Spleen (tissue), 11 donors: ENCODE measurements at regions not wholly inside any gene's neighbourhood (a gene's known extent, or its start where the extent isn't known, plus 50 kb on each side); places are given as distances from the start of the nearest gene placed in this dataset.

Source experiments
- DNase-seq: peaks from one replicate; pipeline ENCODE4 v3.0.0-alpha.2; 2020
- H3K27ac ChIP-seq, 8 donors: fragments of 200-600 bp; sonication (generic) in 7 of 8; 1 replicate in 4 of 8; 2 replicates in 4 of 8; pipeline versions ENCODE4 v1.5.0 to v1.8.0; 2016 to 2021; ENCODE audit warnings: inconsistent platforms in 4 of 8, mild to moderate bottlenecking in 4 of 8, moderate library complexity in 1 of 8
- H3K27me3 ChIP-seq, 7 donors: fragments of 200-600 bp; sonication (generic) in 6 of 7; replicated peaks in 1 of 7; 1 replicate in 4 of 7; 2 replicates in 3 of 7; pipeline versions ENCODE4 v1.5.0 to v1.8.0; 2016 to 2021; ENCODE audit warnings: inconsistent platforms in 3 of 7, mild to moderate bottlenecking in 1 of 7
- H3K36me3 ChIP-seq, 6 donors: fragments of 200-600 bp; sonication (generic) in 5 of 6; 1 replicate in 4 of 6; 2 replicates in 2 of 6; pipeline versions ENCODE4 v1.5.0 to v1.8.0; 2016 to 2021; ENCODE audit warnings: inconsistent platforms in 2 of 6
- H3K4me1 ChIP-seq, 6 donors: fragments of 200-600 bp; sonication (generic) in 5 of 6; 1 replicate in 3 of 6; 2 replicates in 3 of 6; pipeline versions ENCODE4 v1.5.0 to v1.8.0; 2016 to 2021; ENCODE audit warnings: inconsistent platforms in 3 of 6
- H3K4me3 ChIP-seq, 8 donors: fragments of 200-600 bp; sonication (generic) in 7 of 8; 1 replicate in 4 of 8; 2 replicates in 4 of 8; pipeline versions ENCODE4 v1.5.0 to v1.8.0; 2016 to 2021; ENCODE audit warnings: inconsistent platforms in 4 of 8, mild to moderate bottlenecking in 4 of 8, moderate library complexity in 2 of 8
- H3K9me3 ChIP-seq, 8 donors: fragments of 200-600 bp; sonication (generic) in 7 of 8; 1 replicate in 4 of 8; 2 replicates in 4 of 8; pipeline versions ENCODE4 v1.5.0 to v1.8.0; 2016 to 2021; ENCODE audit warnings: inconsistent platforms in 4 of 8
- POLR2A ChIP-seq, 3 donors: fragments of 450-650 bp; IDR thresholded peaks; one replicate each; pipeline ENCODE4 v1.5.1; 2017; ENCODE audit warnings: antibody characterized with exemption in 3 of 3, mild to moderate bottlenecking in 1 of 3
- POLR2AphosphoS5 ChIP-seq, 3 donors: sonication (generic); formaldehyde crosslinking; IDR thresholded peaks; one replicate each; pipeline ENCODE4 v1.5.1; 2017; ENCODE audit warnings: antibody characterized with exemption in 3 of 3
- WGBS, 5 donors: extraction: QIAGEN DNeasy Blood & Tissue Kit in 3 of 5; methylation state at CpG; one replicate each; pipeline versions ENCODE4 v1.1.5 to v1.1.7; 2013 to 2018; 5-methylcytosine and 5-hydroxymethylcytosine counted together
- intact Hi-C: fragments of 100-400 bp; cut with DNase I; formaldehyde crosslinking; loops from one replicate; pipeline ENCODE4 v1.15.0; 2023; ENCODE audit warnings: low total_unique reads
- TF ChIP-seq, protein P1 (sequence below), 11 experiments: fragments of 200-600 bp in 7 of 11; fragments of 450-650 bp in 4 of 11; sonication (generic) in 4 of 11; IDR thresholded peaks in 8 of 11; conservative IDR thresholded peaks in 3 of 11; 1 replicate in 7 of 11; 2 replicates in 4 of 11; pipeline versions ENCODE4 v1.4.0 to v1.8.0; 2016 to 2021; ENCODE audit warnings: antibody characterized with exemption in 11 of 11, inconsistent platforms in 4 of 11, mild to moderate bottlenecking in 1 of 11
- donor health status: healthy with polysubstance abuse.
- donor health status: DM: no; HTN: no; CAD: no; lungs with moderate emphysema.
- donor health status: DM: no; HTN: no; CAD: no.
- donor health status: Bipolar disorder and iron deficiency.
- donor health status: healthy.
- donor health status: DM: no; HTN: no; CAD: no.
- donor health status: DM: yes; HTN: yes; CAD: no.

DNA sequence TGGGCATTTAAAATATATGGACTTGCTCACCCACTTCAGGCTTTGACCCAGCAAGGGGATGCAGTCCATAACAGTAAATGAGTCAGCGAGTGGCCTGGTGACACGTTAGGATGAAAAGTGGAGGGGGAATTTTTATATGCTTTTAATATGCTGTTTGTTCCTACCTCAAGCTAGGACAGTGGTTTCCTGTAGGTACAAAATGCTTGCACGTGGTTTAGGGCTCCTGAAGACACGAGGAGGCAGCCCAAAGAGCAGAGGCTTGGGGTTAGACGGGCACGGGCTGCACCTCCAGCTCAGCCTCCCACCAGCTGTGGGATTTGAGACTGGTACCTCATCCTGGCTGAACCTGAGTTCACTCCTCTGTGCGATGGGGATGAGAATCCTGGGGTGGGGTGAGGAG is 306.2 kb upstream of the CXCR4 start:
- 40 to 47% (median 42%) methylated on average over 7 of the region's 7 CpGs for WGBS, 5 donors
- Histone ChIP-seq H3K4me3 (peak overlapping the region in 5 of 8 donors; percentile 44 to 69 (median 45)), H3K4me1 (peaks cover 0 to 17% (median 13%) of the 10 kb centered on the region in 6 donors), H3K27me3 (peaks cover 0 to 34% (median 0%) of the 10 kb centered on the region in 7 donors), H3K27ac (no peak overlapping the region), H3K36me3 (no peaks in the 10 kb centered on the region), H3K9me3 (no peaks in the 10 kb centered on the region)
- no peak for DNase-seq
- TF ChIP-seq POLR2AphosphoS5 (IDR thresholded peaks at IDR 0.05), result no peak
- TF ChIP-seq POLR2A (IDR thresholded peaks at IDR 0.05), result no peak
- TF ChIP-seq, protein P1, sequence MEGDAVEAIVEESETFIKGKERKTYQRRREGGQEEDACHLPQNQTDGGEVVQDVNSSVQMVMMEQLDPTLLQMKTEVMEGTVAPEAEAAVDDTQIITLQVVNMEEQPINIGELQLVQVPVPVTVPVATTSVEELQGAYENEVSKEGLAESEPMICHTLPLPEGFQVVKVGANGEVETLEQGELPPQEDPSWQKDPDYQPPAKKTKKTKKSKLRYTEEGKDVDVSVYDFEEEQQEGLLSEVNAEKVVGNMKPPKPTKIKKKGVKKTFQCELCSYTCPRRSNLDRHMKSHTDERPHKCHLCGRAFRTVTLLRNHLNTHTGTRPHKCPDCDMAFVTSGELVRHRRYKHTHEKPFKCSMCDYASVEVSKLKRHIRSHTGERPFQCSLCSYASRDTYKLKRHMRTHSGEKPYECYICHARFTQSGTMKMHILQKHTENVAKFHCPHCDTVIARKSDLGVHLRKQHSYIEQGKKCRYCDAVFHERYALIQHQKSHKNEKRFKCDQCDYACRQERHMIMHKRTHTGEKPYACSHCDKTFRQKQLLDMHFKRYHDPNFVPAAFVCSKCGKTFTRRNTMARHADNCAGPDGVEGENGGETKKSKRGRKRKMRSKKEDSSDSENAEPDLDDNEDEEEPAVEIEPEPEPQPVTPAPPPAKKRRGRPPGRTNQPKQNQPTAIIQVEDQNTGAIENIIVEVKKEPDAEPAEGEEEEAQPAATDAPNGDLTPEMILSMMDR (IDR thresholded peaks at IDR 0.05 in 8 of 11, conservative IDR thresholded peaks at IDR 0.05 in 3 of 11), result no peak
- intact Hi-C loops, result loop anchor here (5.0 kb wide), 1 partner anchor 1413 kb away; no protein-coding TSS in a partner anchor

DNA sequence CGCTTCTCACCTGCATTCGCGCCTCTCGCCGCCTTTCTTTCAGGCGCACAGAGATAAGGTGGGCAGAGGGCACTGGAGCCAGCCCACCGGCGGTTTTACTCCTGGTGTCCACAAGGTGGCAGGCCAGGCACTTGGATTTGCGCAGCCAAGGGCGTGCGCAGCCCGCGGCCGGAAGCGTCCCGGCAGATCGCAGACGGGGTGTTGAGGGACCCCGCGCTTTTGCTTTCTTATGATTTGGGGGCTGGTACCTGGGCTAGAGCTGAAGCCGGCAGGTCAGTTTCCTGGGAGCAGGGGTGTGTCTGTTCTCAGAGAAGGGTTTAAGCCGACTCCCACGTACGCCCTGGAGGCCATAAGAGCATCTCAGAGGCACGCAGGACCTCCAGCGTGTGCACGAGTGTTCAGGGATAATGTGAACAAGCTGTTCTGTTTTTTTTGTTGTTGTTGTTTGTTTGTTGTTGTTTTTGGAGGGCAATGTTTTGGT is 305.6 kb upstream of the CXCR4 start:
- TF ChIP-seq POLR2A (IDR thresholded peaks at IDR 0.05) (no peak), POLR2AphosphoS5 (IDR thresholded peaks at IDR 0.05) (peak; percentile 7 to 72 (median 54))
- TF ChIP-seq, protein P1 (IDR thresholded peaks at IDR 0.05 in 8 of 11, conservative IDR thresholded peaks at IDR 0.05 in 3 of 11), result peak; percentile 80 to 95 (median 86)
- H3K27ac ChIP-seq, result no peak overlapping the region
- H3K36me3 ChIP-seq, result no peaks in the 10 kb centered on the region
- H3K4me1 ChIP-seq, result peaks cover 0 to 17% (median 13%) of the 10 kb centered on the region in 6 donors
- H3K9me3 ChIP-seq, result no peaks in the 10 kb centered on the region
- WGBS, 5 donors, result 1% methylated on average over 25 to 27 of the region's 27 CpGs
- intact Hi-C loops, result loop anchor here (5.0 kb wide), 1 partner anchor 1414 kb away; no protein-coding TSS in a partner anchor
- H3K27me3 ChIP-seq, result peaks cover 0 to 39% (median 0%) of the 10 kb centered on the region in 7 donors
- peak overlapping the region; percentile 26 to 69 (median 44) for H3K4me3 ChIP-seq
- DNase-seq, result peak; percentile 94

DNA sequence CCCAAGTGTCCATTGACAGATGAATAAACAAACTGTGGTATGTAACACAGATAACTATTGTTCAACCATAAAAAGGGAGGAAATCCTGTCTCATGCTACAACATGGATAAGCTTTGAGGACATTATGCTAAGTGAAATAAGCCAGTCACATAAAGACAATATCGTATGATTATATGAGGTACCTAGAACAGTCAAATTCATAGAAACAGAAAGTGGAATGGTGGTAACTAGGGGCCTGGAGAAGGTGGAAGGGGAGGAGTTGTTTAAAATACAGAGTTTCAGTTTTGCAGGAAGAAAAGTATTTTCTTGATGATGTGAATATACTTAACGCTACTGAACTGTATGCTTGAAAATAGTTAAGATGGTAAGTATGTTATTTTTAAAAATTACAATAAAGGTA is 304.6 kb upstream of the CXCR4 start:
- no peak overlapping the region for H3K27ac ChIP-seq
- peaks cover 0 to 48% (median 0%) of the 10 kb centered on the region in 7 donors for H3K27me3 ChIP-seq
- no peak for DNase-seq
- peaks cover 0 to 17% (median 13%) of the 10 kb centered on the region in 6 donors for H3K4me1 ChIP-seq
- H3K36me3 ChIP-seq, result no peaks in the 10 kb centered on the region
- intact Hi-C loops, result loop anchor here (5.0 kb wide), 1 partner anchor 1415 kb away; no protein-coding TSS in a partner anchor
- no peaks in the 10 kb centered on the region for H3K9me3 ChIP-seq
- 55 to 73% (median 63%) methylated on average over 2 of the region's 2 CpGs for WGBS, 5 donors
- TF ChIP-seq, protein P1 (IDR thresholded peaks at IDR 0.05 in 8 of 11, conservative IDR thresholded peaks at IDR 0.05 in 3 of 11), result no peak
- no peak for TF ChIP-seq POLR2AphosphoS5 (IDR thresholded peaks at IDR 0.05)
- TF ChIP-seq POLR2A (IDR thresholded peaks at IDR 0.05), result no peak
- H3K4me3 ChIP-seq, result no peak overlapping the region

DNA sequence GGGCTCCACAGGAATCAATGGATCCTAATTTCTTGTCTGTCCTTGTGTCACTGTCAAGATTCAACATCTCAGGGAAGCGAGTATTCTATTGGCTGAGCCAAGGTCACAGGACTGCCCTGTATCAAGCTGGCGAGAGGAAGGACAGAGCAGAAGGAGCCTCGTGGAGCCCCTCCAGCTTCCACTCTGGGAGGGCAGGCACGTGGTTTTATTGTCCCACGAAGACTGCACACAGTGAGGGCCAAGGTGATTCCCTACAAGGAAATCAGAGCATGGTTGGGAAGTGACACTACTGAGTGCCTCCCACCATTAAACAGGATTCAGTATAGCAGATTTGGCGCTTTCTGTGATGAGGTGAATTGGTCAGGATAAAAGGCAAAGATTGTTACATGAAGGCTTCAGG is 302.4 kb upstream of the CXCR4 start:
- Histone ChIP-seq H3K4me3 (no peak overlapping the region), H3K9me3 (no peaks in the 10 kb centered on the region), H3K4me1 (peaks cover 0 to 17% (median 13%) of the 10 kb centered on the region in 6 donors), H3K36me3 (no peaks in the 10 kb centered on the region), H3K27ac (no peak overlapping the region), H3K27me3 (peaks cover 0 to 50% (median 0%) of the 10 kb centered on the region in 7 donors)
- DNase-seq, result no peak
- intact Hi-C loops, result loop anchor here (5.0 kb wide), 1 partner anchor 1417 kb away; no protein-coding TSS in a partner anchor
- TF ChIP-seq POLR2AphosphoS5 (IDR thresholded peaks at IDR 0.05) (no peak), POLR2A (IDR thresholded peaks at IDR 0.05) (no peak)
- TF ChIP-seq, protein P1 (IDR thresholded peaks at IDR 0.05 in 8 of 11, conservative IDR thresholded peaks at IDR 0.05 in 3 of 11), result no peak
- 63 to 70% (median 69%) methylated on average over 6 of the region's 6 CpGs for whole genome bisulfite sequencing, 5 donors
